Uterus (tissue), 2 donors: ENCODE measurements at regions not wholly inside any gene's neighbourhood (a gene's known extent, or its start where the extent isn't known, plus 50 kb on each side); places are given as distances from the start of the nearest gene placed in this dataset.

Source experiments
- POLR2A ChIP-seq, 2 donors: fragments of 450-650 bp; IDR thresholded peaks; one replicate each; pipeline ENCODE4 v1.6.1; 2016; ENCODE audit warnings: antibody characterized with exemption in 2 of 2, mild to moderate bottlenecking in 1 of 2, moderate library complexity in 1 of 2
- TF ChIP-seq, protein P1 (sequence below), 4 experiments: fragments of 200-600 bp in 2 of 4; fragments of 450-650 bp in 2 of 4; sonication (generic) in 2 of 4; IDR thresholded peaks; one replicate each; pipeline ENCODE4 v1.5.1; 2016 to 2019; ENCODE audit warnings: antibody characterized with exemption in 4 of 4, mild to moderate bottlenecking in 2 of 4, moderate library complexity in 1 of 4

GRCh38 chr3:7854721-7855120 is 646.9 kb upstream of the LMCD1 start:
- TF ChIP-seq, protein P1, sequence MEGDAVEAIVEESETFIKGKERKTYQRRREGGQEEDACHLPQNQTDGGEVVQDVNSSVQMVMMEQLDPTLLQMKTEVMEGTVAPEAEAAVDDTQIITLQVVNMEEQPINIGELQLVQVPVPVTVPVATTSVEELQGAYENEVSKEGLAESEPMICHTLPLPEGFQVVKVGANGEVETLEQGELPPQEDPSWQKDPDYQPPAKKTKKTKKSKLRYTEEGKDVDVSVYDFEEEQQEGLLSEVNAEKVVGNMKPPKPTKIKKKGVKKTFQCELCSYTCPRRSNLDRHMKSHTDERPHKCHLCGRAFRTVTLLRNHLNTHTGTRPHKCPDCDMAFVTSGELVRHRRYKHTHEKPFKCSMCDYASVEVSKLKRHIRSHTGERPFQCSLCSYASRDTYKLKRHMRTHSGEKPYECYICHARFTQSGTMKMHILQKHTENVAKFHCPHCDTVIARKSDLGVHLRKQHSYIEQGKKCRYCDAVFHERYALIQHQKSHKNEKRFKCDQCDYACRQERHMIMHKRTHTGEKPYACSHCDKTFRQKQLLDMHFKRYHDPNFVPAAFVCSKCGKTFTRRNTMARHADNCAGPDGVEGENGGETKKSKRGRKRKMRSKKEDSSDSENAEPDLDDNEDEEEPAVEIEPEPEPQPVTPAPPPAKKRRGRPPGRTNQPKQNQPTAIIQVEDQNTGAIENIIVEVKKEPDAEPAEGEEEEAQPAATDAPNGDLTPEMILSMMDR (IDR thresholded peaks at IDR 0.05): no peak
- no peak for TF ChIP-seq POLR2A (IDR thresholded peaks at IDR 0.05)
